HG03571 (cell line): ENCODE measurements at regions not wholly inside any gene's neighbourhood (a gene's known extent, or its start where the extent isn't known, plus 50 kb on each side); places are given as distances from the start of the nearest gene placed in this dataset.

Experiments
- ATAC-seq: cut with Tn5 transposase; IDR thresholded peaks from one replicate; pipeline ENCODE4 v1.9.1; 2021; ENCODE audit not compliant: unreplicated experiment

GRCh38 chr1:29824511-29825273 lies 588.4 kb downstream of the PTPRU start:
- no peak for ATAC-seq

DNA sequence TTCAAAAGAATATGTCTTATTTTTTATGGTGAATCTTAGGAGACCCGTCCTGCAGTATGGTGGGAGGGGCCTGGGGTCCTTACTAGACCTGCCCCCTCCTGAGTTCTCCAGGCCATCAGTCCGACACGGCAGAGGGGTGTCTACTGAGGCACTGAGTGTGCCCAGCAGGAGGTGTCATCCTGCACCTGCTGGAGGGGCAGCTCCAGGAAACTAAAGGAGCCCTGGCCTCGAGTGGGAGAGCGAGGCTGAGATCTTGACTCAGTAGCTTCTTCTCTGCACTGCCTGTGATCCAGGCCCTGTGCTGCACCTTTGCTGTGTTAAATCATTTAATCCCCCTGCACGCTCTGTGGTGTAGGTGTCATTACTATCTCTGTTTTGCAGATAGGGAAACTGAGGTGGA lies 587.7 kb downstream of the PTPRU start:
- no peak for ATAC-seq

DNA sequence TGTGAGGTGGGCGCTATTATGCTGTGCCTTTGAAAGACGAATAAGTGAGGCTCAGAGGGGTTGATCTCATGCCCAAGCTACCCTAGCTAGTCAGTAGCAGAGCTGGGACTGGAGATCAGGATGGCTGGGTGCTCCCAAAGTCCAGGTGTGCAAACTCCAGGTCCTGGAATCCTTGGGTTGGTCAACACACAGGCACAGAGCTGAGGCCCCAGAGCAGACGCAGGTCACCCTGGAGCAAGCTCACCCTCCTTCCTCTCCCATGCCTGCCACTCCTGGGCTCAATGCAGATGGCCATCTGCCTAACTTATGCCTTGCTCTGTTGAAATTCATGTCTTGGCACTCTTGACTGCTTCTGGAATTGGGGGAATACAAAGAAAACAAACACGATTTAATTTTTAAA lies 587.2 kb downstream of the PTPRU start:
- no peak for ATAC-seq

DNA sequence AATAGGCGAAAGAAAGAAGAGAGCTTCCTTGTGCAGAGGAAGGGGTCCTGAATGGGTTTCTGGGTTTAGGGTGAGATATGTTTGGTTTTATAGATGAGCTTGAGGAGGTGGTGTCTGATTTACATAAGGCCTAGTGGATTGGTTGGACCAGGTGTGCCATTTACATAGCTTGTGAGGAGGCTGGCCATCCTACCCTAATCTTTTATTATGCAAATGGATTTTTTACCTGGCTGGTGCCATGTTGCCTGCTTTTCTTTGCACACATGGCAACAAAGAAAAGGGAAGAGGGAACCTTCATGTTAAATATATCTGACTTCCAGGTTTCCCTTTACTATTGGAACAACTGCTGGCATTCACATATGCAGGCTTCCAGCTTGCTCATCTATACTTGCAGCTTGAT lies 585.3 kb downstream of the PTPRU start:
- ATAC-seq: no peak

- ATAC-seq: no peak
These were observed 584.1 kb downstream of the PTPRU start for GRCh38 chr1:29820401-29820800.

DNA sequence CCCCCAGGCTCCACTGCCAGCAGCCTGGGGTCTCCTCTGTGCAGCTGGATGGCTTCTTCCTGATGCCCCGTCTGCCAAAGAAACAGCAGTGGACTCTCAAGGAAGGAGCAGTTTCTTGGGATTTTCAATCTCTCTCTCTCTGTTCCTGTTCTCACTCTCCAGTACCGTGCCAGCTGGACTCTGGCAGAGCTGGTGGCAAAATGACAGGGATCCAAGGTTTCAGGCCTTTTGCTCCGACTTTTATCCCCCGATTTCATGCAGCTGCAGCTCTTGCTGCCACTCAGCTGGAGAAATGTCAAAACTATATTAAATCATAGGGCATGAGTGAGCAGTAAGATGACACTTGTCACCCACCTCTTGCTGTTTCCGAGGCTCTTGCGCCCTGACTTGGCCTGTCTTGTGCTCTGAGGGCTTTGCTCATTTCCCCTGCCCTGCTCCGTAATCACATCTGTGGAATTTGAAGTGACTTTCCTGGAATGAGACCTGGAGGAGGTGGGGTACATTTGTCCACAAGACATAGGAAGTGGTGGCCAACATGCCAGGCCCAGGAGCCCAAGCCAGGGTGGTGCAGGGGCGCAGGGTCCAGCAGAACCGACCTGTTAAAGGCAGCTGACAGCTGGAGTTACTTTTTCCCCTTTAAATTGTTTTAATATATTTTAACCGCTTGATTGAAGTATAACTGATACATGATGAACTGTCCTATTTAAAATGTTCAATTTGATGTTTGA lies 576.2 kb downstream of the PTPRU start:
- ATAC-seq: no peak

- no peak for ATAC-seq
These were observed 575.5 kb downstream of the PTPRU start for GRCh38 chr1:29811727-29812407.

DNA sequence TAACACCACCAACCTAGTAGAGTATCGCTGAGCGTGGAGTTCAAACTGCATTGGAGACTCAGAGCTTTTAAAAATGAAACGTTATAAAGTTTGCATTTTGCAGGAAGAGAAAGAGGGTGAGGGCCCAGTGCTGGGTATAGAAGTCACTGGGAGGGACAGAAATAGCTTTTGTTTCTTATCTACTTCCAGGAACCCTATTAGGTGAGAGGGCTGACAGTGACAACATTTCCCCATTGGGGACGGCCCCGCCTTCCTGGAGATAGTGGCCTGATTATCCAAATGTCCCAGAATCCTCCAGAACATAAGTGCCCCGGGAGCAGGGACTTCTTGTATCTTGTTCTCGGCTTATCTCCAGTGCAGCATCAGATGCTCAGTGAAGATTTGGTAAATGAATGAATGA lies 574.9 kb downstream of the PTPRU start:
- no peak for ATAC-seq

- no peak for ATAC-seq
These were observed 574.1 kb downstream of the PTPRU start for GRCh38 chr1:29810121-29811120.

GRCh38 chr1:29809446-29810120 lies 573.3 kb downstream of the PTPRU start:
- ATAC-seq: no peak

GRCh38 chr1:29808141-29808995 lies 572.0 kb downstream of the PTPRU start:
- no peak for ATAC-seq

DNA sequence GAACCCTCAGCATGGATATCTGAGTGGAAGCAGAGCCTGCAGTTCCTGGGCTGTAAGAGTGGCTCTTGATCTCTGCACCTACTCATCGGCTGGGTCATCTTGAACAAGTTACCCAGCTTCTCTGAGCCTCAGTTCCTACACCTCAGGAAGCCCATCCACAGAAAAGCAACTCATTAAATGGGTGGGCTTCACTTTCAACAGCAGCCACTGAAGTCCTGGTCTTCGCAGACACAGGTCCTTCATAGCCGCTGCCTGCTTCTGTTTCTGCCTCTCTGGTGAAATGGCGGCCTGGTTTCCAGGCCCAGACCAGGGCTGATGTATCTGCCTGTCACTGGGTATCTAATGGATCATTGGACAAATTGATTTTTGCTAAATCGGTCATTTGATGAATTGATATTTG lies 571.4 kb downstream of the PTPRU start:
- ATAC-seq: no peak

GRCh38 chr1:29806646-29807319 lies 570.5 kb downstream of the PTPRU start:
- no peak for ATAC-seq

DNA sequence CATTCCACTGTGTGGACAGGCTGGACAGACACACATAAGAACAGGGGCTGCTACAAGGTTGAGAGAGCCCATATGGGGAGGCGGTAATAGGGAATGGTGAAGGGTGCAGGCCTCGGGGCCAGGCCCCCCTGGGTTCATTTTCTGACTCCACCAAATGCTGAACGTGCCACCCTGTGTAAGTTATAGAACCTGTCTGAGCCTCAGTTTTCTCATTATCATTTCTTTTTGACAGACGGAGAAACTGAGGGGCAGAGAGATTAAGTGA lies 569.5 kb downstream of the PTPRU start:
- no peak for ATAC-seq

GRCh38 chr1:29805122-29805895 lies 569.0 kb downstream of the PTPRU start:
- ATAC-seq: no peak

DNA sequence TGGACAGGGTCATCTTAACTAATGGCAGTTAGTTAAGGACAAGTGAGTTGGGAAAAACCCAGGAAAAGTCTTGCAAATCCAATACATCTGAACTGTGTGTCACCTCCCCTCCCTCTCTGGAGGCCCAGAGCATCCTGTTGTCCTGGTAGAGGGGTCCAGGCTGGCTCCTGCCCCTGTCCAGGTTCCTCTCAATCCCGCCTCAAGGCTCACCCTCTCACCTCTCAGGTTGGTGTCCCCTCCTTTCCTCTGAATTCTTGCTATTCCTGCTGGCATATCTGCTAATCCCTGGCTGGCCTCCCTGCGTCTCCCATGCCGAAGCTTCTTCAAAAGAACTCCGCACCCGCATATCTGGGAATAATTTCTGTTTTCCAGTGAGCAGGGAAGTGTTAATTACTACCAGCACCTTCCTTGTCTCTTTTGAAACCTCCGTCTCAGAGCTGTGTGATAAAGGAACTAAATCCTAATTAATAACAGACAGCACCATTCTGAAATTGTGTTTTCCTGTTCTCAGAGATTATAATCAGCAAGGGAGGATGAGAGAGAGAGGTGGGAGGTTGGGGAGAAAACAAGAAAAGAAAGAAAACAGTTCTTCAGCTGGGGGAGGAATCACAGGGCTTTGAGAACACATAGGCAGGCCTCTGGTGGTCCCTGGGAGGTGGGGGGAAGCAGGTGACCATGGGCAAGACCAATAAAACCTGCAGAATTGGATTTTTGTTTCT lies 568.0 kb downstream of the PTPRU start:
- no peak for ATAC-seq

GRCh38 chr1:29803486-29803885 lies 567.2 kb downstream of the PTPRU start:
- no peak for ATAC-seq
